H1 (cell line): ENCODE measurements at regions not wholly inside any gene's neighbourhood (a gene's known extent, or its start where the extent isn't known, plus 50 kb on each side); places are given as distances from the start of the nearest gene placed in this dataset.

Source experiments
- ATF3 ChIP-seq: IDR thresholded peaks from 2 replicates; pipeline ENCODE4 v1.6.1; 2011; ENCODE audit warnings: low read depth, mild to moderate bottlenecking, low read length; ENCODE audit not compliant: insufficient read depth
- BCL11A ChIP-seq, 2 experiments: IDR thresholded peaks; one replicate each; pipeline ENCODE4 v1.6.1; 2011; ENCODE audit warnings: low read depth in 2 of 2, low read length in 2 of 2, mild to moderate bottlenecking in 2 of 2
- CBX8 ChIP-seq: fragments of 300-800, 300-1000 bp; sonication (generic); IDR thresholded peaks from 2 replicates; pipeline ENCODE4 v1.7.1; 2016; ENCODE audit warnings: low read depth, low read length, borderline replicate concordance
- EP300 ChIP-seq, 2 experiments: IDR thresholded peaks; 1 replicate in 1 of 2; 2 replicates in 1 of 2; pipeline ENCODE4 v1.6.1; 2011 to 2012; ENCODE audit warnings: low read depth in 2 of 2, low read length in 2 of 2, mild to moderate bottlenecking in 2 of 2, borderline replicate concordance in 1 of 2, inconsistent platforms in 1 of 2, moderate library complexity in 1 of 2
- EZH2 ChIP-seq: fragments of 200-600 bp; sonication (generic); IDR thresholded peaks from 2 replicates; pipeline ENCODE4 v1.7.1; 2012; ENCODE audit warnings: low read depth, mild to moderate bottlenecking, moderate library complexity, low read length, inconsistent platforms; ENCODE audit not compliant: severe bottlenecking
- PHF8 ChIP-seq: fragments of 200-600 bp; sonication (generic); conservative IDR thresholded peaks from 2 replicates; pipeline ENCODE4 v1.7.1; 2012; ENCODE audit warnings: low read depth, mild to moderate bottlenecking, inconsistent platforms, low read length, moderate library complexity
- POLR2A ChIP-seq, 2 experiments: IDR thresholded peaks; 1 replicate in 1 of 2; 2 replicates in 1 of 2; pipeline ENCODE4 v1.6.1; 2011; ENCODE audit warnings: low read depth in 2 of 2, low read length in 2 of 2, mild to moderate bottlenecking in 2 of 2; ENCODE audit errors: control extremely low read depth in 1 of 2
- SIN3A ChIP-seq, 2 experiments: IDR thresholded peaks in 1 of 2; conservative IDR thresholded peaks in 1 of 2; 2 replicates each; pipeline ENCODE4 v1.6.1; 2011 to 2012; ENCODE audit warnings: low read length in 2 of 2, improper control_type of control experiment in 1 of 2, low read depth in 1 of 2, mild to moderate bottlenecking in 1 of 2
- SP2 ChIP-seq: IDR thresholded peaks from 2 replicates; pipeline ENCODE4 v1.6.1; 2012; ENCODE audit warnings: mild to moderate bottlenecking, low read length, inconsistent platforms
- TAF1 ChIP-seq: IDR thresholded peaks from 2 replicates; pipeline ENCODE4 v1.6.1; 2011; ENCODE audit warnings: mild to moderate bottlenecking, low read depth, low read length
- TCF12 ChIP-seq: IDR thresholded peaks from 2 replicates; pipeline ENCODE4 v1.6.1; 2011; ENCODE audit warnings: low read depth, mild to moderate bottlenecking, low read length
- TF ChIP-seq, protein P1 (sequence below), 3 experiments: IDR thresholded peaks; 1 replicate in 2 of 3; 2 replicates in 1 of 3; pipeline versions ENCODE4 v1.5.1 to v1.6.1; 2011; ENCODE audit warnings: low read length in 3 of 3, mild to moderate bottlenecking in 3 of 3, inconsistent platforms in 2 of 3, low read depth in 1 of 3, moderate library complexity in 1 of 3; ENCODE audit not compliant: insufficient read depth in 1 of 3; ENCODE audit errors: control extremely low read depth in 1 of 3

GRCh38 chr18:43719267-43719795 lies 442.0 kb upstream of the SYT4 start:
- TF ChIP-seq PHF8 (no peak), BCL11A (IDR thresholded peaks at IDR 0.05; ENCODE audit: low read depth in 2 of 2, low read length in 2 of 2) (no peak), ATF3 (no peak), TAF1 (no peak), EZH2 (no peak), TCF12 (no peak), CBX8 (no peak), SIN3A (conservative IDR thresholded peaks at IDR 0.05 in 1 of 2, IDR thresholded peaks at IDR 0.05 in 1 of 2; ENCODE audit: low read depth in 1 of 2, low read length in 2 of 2) (no peak), SP2 (no peak), EP300 (IDR thresholded peaks at IDR 0.05; ENCODE audit: borderline replicate concordance in 1 of 2, low read depth in 2 of 2, low read length in 2 of 2) (no peak), POLR2A (IDR thresholded peaks at IDR 0.05; ENCODE audit: control extremely low read depth in 1 of 2, low read depth in 2 of 2, low read length in 2 of 2) (no peak)
- TF ChIP-seq, protein P1, sequence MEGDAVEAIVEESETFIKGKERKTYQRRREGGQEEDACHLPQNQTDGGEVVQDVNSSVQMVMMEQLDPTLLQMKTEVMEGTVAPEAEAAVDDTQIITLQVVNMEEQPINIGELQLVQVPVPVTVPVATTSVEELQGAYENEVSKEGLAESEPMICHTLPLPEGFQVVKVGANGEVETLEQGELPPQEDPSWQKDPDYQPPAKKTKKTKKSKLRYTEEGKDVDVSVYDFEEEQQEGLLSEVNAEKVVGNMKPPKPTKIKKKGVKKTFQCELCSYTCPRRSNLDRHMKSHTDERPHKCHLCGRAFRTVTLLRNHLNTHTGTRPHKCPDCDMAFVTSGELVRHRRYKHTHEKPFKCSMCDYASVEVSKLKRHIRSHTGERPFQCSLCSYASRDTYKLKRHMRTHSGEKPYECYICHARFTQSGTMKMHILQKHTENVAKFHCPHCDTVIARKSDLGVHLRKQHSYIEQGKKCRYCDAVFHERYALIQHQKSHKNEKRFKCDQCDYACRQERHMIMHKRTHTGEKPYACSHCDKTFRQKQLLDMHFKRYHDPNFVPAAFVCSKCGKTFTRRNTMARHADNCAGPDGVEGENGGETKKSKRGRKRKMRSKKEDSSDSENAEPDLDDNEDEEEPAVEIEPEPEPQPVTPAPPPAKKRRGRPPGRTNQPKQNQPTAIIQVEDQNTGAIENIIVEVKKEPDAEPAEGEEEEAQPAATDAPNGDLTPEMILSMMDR (IDR thresholded peaks at IDR 0.05; ENCODE audit: control extremely low read depth in 1 of 3, insufficient read depth in 1 of 3, low read depth in 1 of 3, low read length in 3 of 3), result no peak
